SH-SY5Y (cell line): ENCODE measurements at regions not wholly inside any gene's neighbourhood (a gene's known extent, or its start where the extent isn't known, plus 50 kb on each side); places are given as distances from the start of the nearest gene placed in this dataset.

Experiments
- GATA2 ChIP-seq: IDR thresholded peaks from 2 replicates; pipeline ENCODE4 v1.6.1; 2011; ENCODE audit warnings: mild to moderate bottlenecking, low read depth, low read length
- GATA3 ChIP-seq: IDR thresholded peaks from 2 replicates; pipeline ENCODE4 v1.6.1; 2011; ENCODE audit warnings: low read depth, mild to moderate bottlenecking, low read length, moderate library complexity

- TF ChIP-seq GATA3 (no peak), GATA2 (no peak)
Observed at GRCh38 chr3:20327889-20328288, 141.9 kb upstream of the SGO1 start.
